ENCODE measurements at regions not wholly inside any gene's neighbourhood (a gene's known extent, or its start where the extent isn't known, plus 50 kb on each side); places are given as distances from the start of the nearest gene placed in this dataset.

DNA sequence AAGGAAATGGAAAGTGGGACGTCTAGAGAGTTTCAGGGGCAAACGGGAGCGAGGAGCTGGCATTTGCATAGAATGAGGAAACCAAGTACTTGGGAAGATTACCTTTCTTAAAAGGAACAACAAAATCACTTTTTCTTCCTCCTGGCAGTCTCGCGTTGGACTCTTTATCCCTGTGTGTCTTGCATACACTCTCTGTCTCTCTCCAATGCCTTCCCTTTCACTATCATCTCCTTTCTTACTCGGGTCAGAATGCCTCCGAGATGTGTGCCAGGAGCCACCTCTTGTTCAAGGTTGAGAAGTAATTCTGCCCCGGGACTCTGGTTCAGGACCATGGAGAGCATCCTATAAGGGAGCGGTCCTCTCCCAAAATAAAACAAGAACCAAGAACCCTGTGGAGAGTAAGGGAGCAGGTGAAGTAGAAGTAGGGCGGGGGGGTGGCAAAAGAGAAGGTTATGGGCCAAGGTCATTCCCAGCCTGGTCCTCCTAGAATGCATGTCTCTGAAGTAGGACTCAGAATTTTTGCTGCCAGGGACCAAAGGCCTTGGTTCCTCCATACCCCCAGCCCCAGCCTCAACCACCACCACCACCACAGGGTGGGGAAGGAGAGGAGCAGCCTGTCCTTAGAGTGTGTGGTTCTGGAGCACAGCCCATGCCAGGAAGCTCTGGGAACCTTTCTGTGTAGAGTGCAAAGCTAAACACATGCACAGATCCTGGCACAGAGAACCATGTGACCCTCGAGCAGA lies 72.1 kb upstream of the ARAP3 start:
- Mint-ChIP-seq H3K36me3 (ENCODE audit: low read depth) (no peaks in the 10 kb centered on the region), H3K27me3 (ENCODE audit: low read depth) (peaks cover 46% of the 10 kb centered on the region), H3K4me3 (ENCODE audit: unreplicated experiment) (no peak overlapping the region), H3K27ac (ENCODE audit: unreplicated experiment) (no peak overlapping the region), H3K9me3 (ENCODE audit: low read depth) (no peaks in the 10 kb centered on the region), H3K4me1 (ENCODE audit: low read depth) (peaks cover 12% of the 10 kb centered on the region)
- DNase-seq (ENCODE audit: low spot score) = no peak
- TF ChIP-seq, protein P1, sequence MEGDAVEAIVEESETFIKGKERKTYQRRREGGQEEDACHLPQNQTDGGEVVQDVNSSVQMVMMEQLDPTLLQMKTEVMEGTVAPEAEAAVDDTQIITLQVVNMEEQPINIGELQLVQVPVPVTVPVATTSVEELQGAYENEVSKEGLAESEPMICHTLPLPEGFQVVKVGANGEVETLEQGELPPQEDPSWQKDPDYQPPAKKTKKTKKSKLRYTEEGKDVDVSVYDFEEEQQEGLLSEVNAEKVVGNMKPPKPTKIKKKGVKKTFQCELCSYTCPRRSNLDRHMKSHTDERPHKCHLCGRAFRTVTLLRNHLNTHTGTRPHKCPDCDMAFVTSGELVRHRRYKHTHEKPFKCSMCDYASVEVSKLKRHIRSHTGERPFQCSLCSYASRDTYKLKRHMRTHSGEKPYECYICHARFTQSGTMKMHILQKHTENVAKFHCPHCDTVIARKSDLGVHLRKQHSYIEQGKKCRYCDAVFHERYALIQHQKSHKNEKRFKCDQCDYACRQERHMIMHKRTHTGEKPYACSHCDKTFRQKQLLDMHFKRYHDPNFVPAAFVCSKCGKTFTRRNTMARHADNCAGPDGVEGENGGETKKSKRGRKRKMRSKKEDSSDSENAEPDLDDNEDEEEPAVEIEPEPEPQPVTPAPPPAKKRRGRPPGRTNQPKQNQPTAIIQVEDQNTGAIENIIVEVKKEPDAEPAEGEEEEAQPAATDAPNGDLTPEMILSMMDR (IDR thresholded peaks at IDR 0.05) = no peak

DNA sequence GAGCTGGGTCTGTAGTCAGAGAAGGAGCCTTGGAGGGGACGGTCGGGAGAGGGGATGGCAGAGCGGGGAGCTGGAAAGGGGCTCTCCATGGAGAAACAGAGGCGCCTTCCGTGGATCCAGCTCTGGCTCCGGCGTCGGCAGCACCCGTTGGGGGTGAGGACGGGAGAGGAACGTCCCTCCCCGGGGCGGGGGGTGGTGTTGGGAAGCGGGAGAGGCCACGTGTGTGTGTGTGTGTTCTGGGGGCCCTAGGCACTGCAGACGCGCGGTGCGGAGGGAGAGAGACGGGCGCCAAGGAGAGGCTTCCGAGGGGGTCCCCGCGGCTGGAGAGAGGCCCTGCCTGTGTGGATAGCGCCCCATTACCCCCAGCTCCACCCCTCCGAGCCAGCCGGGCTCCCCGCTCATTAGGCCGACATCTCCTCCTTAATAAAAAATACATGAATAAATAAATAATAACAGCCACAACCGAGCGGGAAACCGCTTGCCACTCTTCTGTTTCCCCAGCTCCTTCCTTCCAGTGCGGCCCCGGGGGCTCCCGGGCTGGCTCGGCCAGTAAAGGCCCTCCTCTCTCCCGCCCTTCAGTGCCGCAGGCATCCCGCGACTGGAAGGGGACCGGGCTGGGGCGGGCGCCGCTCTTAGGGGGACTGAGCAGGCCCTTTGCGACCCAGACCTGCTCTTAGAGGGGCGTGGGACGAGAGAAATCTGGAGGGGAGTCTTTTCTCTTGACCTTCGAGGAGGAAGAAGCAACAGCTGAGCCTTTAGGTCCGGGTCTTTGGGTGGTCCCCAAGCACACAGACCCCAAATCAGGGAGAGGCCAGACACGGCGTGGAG lies 71.3 kb upstream of the ARAP3 start:
- DNase-seq (ENCODE audit: low spot score) = no peak
- TF ChIP-seq, protein P1 (IDR thresholded peaks at IDR 0.05) = no peak
- H3K27ac Mint-ChIP-seq (ENCODE audit: unreplicated experiment) = no peak overlapping the region
- peaks cover 8% of the 10 kb centered on the region for H3K4me1 Mint-ChIP-seq (ENCODE audit: low read depth)
- no peaks in the 10 kb centered on the region for H3K9me3 Mint-ChIP-seq (ENCODE audit: low read depth)
- no peaks in the 10 kb centered on the region for H3K36me3 Mint-ChIP-seq (ENCODE audit: low read depth)
- H3K4me3 Mint-ChIP-seq (ENCODE audit: unreplicated experiment) = no peak overlapping the region
- H3K27me3 Mint-ChIP-seq (ENCODE audit: low read depth) = peaks cover 54% of the 10 kb centered on the region

DNA sequence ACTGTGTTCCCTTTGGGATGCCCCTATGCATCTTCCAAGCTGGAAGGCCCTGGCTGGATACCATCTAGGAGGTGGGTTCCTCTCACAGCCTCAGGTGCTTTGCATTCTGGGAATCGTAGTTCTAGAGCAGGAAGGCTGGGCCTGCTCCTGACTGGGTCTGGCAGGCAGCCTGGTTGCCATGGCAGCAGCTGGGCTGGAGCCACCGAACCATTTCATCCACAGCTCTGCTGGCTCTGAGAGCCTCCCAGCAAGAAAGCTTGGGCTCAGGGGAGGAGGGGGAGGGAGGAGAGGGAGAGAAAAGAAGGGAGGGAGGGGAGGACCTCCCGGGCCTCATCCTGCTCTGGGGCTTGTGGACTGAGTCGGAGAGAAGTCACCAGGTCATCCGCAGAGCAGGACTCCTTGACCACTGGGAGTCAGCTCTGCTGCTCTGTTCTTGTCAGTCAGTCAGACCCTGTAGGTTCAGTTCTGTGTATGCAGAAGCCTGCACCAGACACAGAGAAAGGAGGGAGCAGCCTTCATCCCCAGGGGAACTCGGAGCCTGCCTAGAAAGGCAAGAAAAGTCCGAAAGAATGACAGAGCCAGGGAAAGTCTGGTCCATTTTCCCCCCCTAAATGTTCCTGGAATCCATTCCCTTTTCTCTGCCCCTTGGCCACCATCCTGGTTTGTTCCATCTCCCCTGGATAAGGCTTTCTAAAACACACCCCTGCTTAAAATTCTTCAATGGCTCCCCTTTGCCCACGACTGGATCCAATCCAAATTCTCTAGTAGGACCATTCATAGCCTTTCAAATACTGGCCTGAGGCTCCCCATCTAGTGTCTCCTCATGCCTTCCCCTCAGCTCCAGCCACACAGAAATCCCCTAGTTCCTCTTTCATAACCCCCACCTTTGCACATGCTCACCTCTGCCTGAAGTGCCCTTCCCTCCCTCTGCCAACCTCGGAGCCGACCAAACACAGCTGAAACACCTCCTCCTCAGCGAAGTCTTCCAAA lies 65.4 kb upstream of the ARAP3 start:
- Mint-ChIP-seq H3K27me3 (ENCODE audit: low read depth) (peaks cover 64% of the 10 kb centered on the region), H3K4me3 (ENCODE audit: unreplicated experiment) (no peak overlapping the region), H3K27ac (ENCODE audit: unreplicated experiment) (no peak overlapping the region), H3K9me3 (ENCODE audit: low read depth) (no peaks in the 10 kb centered on the region), H3K4me1 (ENCODE audit: low read depth) (no peaks in the 10 kb centered on the region), H3K36me3 (ENCODE audit: low read depth) (no peaks in the 10 kb centered on the region)
- TF ChIP-seq, protein P1 (IDR thresholded peaks at IDR 0.05) = no peak
- no peak for DNase-seq (ENCODE audit: low spot score)

DNA sequence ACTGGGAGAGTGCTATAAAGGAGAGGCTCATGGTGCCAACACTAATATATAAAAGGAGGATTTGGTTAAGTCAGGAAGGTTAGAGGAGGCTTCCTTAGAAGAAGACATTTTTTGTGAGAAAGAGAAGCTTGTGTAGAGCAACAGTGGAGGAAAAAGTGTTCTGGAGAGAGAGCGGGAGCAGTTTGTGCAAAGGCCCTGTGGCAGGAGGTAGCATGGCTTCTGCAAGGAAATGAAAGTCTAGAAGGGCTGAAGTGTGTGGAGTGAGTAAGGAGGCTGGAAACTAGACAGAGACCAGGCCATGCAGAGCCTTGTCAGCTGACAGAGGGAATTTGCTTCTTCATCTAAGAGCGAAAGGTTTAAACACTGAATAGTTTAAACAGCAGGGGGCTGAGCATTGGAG lies 64.4 kb upstream of the ARAP3 start:
- H3K4me3 Mint-ChIP-seq (ENCODE audit: unreplicated experiment) = no peak overlapping the region
- H3K27me3 Mint-ChIP-seq (ENCODE audit: low read depth) = peaks cover 63% of the 10 kb centered on the region
- DNase-seq (ENCODE audit: low spot score) = no peak
- H3K4me1 Mint-ChIP-seq (ENCODE audit: low read depth) = no peaks in the 10 kb centered on the region
- H3K36me3 Mint-ChIP-seq (ENCODE audit: low read depth) = no peaks in the 10 kb centered on the region
- H3K27ac Mint-ChIP-seq (ENCODE audit: unreplicated experiment) = no peak overlapping the region
- TF ChIP-seq, protein P1 (IDR thresholded peaks at IDR 0.05) = no peak
- no peaks in the 10 kb centered on the region for H3K9me3 Mint-ChIP-seq (ENCODE audit: low read depth)

DNA sequence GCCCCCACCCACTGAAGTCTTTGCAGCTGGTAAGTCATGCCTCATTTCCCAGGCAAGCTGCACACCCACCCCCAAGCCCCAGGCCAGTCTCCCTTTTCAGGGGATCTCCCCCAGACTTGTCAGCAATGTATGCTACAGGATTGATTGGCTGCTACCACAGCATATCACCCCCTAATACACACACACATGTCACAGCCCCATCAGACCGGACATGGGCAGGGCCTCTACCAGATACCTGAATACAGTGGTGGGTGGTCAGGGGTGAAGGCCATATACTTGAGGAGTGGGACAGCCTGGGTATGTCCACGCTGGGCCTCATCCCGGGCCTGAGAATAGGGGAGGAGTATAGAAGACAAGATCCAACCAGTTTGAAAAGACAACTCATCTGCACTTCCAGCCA lies 63.4 kb upstream of the ARAP3 start:
- H3K36me3 Mint-ChIP-seq (ENCODE audit: low read depth) = no peaks in the 10 kb centered on the region
- TF ChIP-seq, protein P1 (IDR thresholded peaks at IDR 0.05) = no peak
- no peak overlapping the region for H3K4me3 Mint-ChIP-seq (ENCODE audit: unreplicated experiment)
- no peaks in the 10 kb centered on the region for H3K4me1 Mint-ChIP-seq (ENCODE audit: low read depth)
- H3K9me3 Mint-ChIP-seq (ENCODE audit: low read depth) = no peaks in the 10 kb centered on the region
- no peak overlapping the region for H3K27ac Mint-ChIP-seq (ENCODE audit: unreplicated experiment)
- H3K27me3 Mint-ChIP-seq (ENCODE audit: low read depth) = peaks cover 62% of the 10 kb centered on the region
- DNase-seq (ENCODE audit: low spot score) = no peak

Measured in chondrocyte (in vitro differentiated cells).